SKM-1 treated with dmso at 0.1 percent for 144 hours (cell line): ENCODE measurements at regions not wholly inside any gene's neighbourhood (a gene's known extent, or its start where the extent isn't known, plus 50 kb on each side); places are given as distances from the start of the nearest gene placed in this dataset.
"Not testable (repeated sequence)": the region's sequence is repeated elsewhere in the genome, so short reads cannot be mapped to it uniquely, and the experiment has no call there.

ENCODE experiments used
- DNase-seq: peaks from one replicate; lab custom pipeline; 2025; ENCODE audit not compliant: unreplicated experiment; lab: John Stamatoyannopoulos, UW

GRCh38 chr4:42824278-42824977, 68.1 kb upstream of the GRXCR1 start:
- no peak for DNase-seq

GRCh38 chr4:42821230-42821629, 71.3 kb upstream of the GRXCR1 start:
- DNase-seq = no peak

GRCh38 chr4:42819863-42820514, 72.5 kb upstream of the GRXCR1 start:
- no peak for DNase-seq

- no peak for DNase-seq
These were observed 74.6 kb upstream of the GRXCR1 start for GRCh38 chr4:42817913-42818312.

- DNase-seq = no peak
These were observed 75.6 kb upstream of the GRXCR1 start for GRCh38 chr4:42816880-42817400.

GRCh38 chr4:42816189-42816879, 76.2 kb upstream of the GRXCR1 start:
- DNase-seq = no peak

- no peak for DNase-seq
These were observed 83.0 kb upstream of the GRXCR1 start for GRCh38 chr4:42809419-42810084.

GRCh38 chr4:42806303-42806835, 86.1 kb upstream of the GRXCR1 start:
- no peak for DNase-seq

- DNase-seq = no peak
These were observed 103.4 kb upstream of the GRXCR1 start for GRCh38 chr4:42789041-42789567.

- no peak for DNase-seq
These were observed 105.4 kb upstream of the GRXCR1 start for GRCh38 chr4:42787079-42787463.

- DNase-seq = no peak
These were observed 106.0 kb upstream of the GRXCR1 start for GRCh38 chr4:42786350-42787078.

GRCh38 chr4:42785817-42786216, 106.7 kb upstream of the GRXCR1 start:
- no peak for DNase-seq

GRCh38 chr4:42781315-42781714, 111.2 kb upstream of the GRXCR1 start:
- DNase-seq = no peak

GRCh38 chr4:42778349-42778748, 114.2 kb upstream of the GRXCR1 start:
- DNase-seq = no peak

- no peak for DNase-seq
These were observed 111.3 kb upstream of the ATP8A1 start for GRCh38 chr4:42768125-42768748.

GRCh38 chr4:42767669-42768068, 110.8 kb upstream of the ATP8A1 start:
- DNase-seq = no peak

- DNase-seq = no peak
These were observed 104.9 kb upstream of the ATP8A1 start for GRCh38 chr4:42761804-42762203.

- DNase-seq = not testable (repeated sequence)
These were observed 98.1 kb upstream of the ATP8A1 start for GRCh38 chr4:42754965-42755364.

- DNase-seq = no peak
These were observed 94.7 kb upstream of the ATP8A1 start for GRCh38 chr4:42751587-42751986.

GRCh38 chr4:42750856-42751255, 94.0 kb upstream of the ATP8A1 start:
- no peak for DNase-seq
